CD1c-positive myeloid dendritic cell (primary cell): ENCODE measurements at regions not wholly inside any gene's neighbourhood (a gene's known extent, or its start where the extent isn't known, plus 50 kb on each side); places are given as distances from the start of the nearest gene placed in this dataset.

Experiments
- DNase-seq: peaks from one replicate; pipeline ENCODE4 v3.0.0-alpha.2; 2016; ENCODE audit errors: extremely low spot score

DNA sequence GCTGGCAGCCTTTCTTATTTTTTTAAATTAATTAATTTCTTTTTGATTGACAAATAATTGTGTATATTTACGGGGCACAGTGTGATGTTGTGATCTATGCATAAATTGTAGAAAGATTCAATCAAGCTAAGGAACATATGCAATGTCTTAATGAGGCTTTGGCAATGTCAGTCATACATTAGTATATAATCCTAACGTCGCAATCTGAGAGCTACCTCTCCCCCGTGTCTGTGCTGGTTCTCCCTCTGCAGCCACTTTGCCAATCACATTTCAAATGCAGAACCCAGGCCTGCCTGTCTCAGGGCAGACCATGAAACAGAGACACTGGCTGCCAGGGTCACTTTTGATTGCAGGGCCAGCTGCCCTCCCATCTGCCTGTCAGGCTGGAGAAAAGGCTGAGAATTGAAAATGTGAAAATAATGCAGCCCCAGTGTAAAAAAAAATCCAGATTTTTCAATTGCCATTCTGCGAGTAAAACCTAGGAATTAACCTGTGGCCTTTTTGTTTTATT, 56.3 kb downstream of the SLC24A2 start:
- no peak for DNase-seq

DNA sequence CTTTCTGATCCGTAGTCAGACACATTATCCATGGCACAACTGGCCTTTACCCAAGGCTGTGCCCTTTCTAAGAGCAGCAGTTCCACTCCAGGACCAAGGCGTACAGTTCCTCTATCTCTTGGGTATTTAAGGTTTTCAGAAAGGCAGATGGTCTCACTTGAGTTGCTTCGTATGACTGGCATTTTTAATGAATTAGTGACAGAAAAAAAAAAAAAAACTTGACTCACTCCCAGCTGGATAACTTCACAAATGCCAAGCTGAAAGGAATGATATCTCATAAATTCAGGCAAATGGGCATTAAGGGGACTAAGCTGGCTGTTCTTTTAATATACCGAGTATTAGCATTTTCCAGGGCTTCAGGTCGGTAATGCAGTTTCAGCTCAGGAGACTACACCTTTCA, 60.7 kb downstream of the SLC24A2 start:
- no peak for DNase-seq

- no peak for DNase-seq
Measured at GRCh38 chr9:19725970-19726369, 62.9 kb downstream of the SLC24A2 start.

- DNase-seq, result no peak
Measured at GRCh38 chr9:19720377-19720776, 68.5 kb downstream of the SLC24A2 start.

GRCh38 chr9:19703702-19704101, 85.1 kb downstream of the SLC24A2 start:
- DNase-seq, result no peak

GRCh38 chr9:19701991-19702390, 86.8 kb downstream of the SLC24A2 start:
- DNase-seq, result no peak

DNA sequence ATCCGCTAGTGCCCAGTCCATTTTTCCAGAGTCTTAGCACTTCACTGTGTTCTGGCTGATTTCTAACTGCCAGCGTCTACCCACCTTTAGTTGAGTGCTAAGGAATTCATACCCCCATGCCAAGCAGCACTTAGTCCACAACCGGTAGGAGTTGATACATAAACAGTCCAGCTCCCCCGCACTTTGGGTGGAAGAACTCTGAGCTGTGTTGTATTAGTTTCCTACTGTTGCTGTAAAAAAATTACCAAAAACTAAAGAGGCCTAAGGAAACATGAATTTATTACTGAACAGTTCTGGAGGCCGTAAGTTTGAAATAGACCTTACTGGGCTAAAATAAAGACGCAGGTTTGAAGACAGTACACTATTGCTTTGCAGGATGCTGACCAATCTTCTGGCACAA, 87.6 kb downstream of the SLC24A2 start:
- DNase-seq, result no peak

DNA sequence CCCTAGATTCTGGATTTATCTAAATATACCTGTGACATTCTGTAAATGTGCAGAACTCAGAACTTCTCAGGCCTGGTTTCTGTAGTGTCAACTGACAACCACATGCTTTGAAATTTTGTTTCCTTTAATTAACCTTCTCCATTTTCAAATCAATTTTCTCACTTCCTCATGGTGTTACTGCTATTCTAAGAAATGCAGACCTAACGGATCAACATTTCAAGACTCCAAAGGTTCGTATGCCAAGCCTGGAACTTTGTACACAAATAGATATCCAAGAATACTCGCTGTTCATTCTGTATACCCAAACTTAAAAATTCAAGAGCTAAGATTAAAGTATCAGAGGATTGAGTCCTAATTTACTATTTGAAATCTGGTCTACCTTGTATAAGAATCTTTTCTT, 88.1 kb downstream of the SLC24A2 start:
- no peak for DNase-seq

- DNase-seq, result no peak
Measured at GRCh38 chr9:19699756-19700155, 89.1 kb downstream of the SLC24A2 start.

GRCh38 chr9:19698960-19699359, 89.9 kb downstream of the SLC24A2 start:
- no peak for DNase-seq

GRCh38 chr9:19694601-19695000, 94.2 kb downstream of the SLC24A2 start:
- DNase-seq, result no peak

DNA sequence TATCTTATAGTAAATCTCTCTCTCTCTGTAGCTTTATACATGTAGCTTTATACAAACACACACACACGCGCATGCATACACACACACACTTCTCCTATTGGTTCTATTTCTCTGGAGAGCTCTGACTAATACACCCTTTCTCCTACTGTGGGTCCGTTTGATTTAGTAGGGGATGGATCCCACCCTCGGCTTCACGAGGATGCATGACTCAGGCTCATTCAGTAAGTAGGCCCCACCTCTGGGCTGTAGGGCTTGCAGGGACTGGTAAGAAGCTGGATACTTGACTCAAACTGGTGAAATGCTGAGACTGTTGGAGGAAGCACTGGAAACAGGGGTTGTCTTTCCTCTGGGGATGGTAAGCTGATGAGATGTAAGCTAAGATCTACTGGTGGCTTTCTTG, 98.7 kb downstream of the SLC24A2 start:
- DNase-seq, result no peak

DNA sequence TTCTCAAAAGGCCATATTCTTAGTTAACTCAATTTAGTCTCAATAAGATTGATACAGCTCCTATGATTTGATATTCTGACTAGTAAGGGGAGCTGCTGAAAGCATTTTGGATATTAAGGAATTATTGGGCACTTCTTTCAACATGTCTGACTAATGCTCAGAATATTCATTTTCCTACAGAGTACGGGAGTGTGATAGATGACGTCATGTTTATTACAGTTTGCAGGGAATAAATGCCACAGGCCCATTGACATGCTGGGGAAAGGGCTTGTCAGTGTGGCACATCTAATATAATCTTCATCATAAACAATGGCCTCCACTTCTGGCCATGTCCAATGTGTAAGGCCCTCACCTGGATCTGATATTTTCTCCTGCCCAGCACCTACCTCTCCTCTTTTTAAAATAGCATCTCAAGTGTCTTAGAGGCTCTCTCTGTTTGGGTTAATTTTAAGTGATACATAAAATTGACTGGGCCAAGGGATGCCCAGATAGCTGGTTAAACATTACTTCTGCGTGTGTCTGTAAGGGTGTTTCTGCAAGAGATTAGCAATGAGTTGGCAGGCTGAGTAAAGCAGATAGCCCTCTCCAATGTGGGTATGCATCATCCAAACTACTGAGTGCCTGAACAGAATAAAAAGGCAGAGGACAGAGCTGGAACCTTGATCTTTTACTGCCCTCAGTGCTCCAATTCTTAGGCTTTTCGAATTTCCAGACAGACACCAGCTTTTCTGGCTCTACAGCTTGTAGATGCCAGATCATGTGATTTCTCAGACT, 99.3 kb downstream of the SLC24A2 start:
- no peak for DNase-seq

- DNase-seq, result no peak
Measured at GRCh38 chr9:19683715-19684114, 105.1 kb downstream of the SLC24A2 start.

DNA sequence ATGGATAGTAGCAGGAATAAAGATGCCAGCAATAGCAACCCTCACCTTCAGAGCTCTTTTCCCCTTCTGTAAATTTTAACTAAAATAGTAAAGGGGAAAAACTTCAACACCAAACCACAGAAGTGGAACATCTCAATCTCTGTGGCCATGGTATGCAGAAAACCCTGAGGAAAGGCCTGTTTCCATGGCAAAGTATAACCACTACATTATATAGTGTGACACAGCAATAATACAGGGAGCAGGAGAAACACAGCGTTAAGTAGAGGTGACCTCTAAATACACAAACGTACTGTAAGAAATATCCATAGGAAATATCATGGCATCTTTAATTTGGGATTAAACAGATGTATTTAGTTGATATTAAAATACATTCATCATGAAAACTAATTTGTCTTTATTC, 106.4 kb downstream of the SLC24A2 start:
- DNase-seq, result no peak

DNA sequence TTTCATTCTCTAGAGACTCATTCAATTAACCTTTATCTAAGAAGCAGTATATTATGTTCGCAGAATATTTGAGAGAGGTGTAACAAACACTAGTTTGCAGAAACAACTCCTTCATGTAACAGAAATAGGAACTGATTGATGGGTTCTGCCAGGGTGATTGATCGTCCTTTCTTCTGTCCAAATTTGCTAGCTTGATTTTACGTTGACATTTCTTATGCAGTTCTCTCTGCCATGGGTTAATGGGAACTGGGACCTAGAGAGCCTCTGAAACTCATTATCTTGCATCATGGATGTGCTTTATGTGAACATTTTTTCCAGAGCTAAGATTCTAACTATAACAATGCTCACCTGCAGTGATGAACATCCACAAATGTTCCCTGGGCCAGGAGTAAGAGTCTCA, 107.0 kb downstream of the SLC24A2 start:
- DNase-seq, result no peak

GRCh38 chr9:19677924-19678323, 110.9 kb downstream of the SLC24A2 start:
- no peak for DNase-seq

GRCh38 chr9:19675492-19675891, 113.3 kb downstream of the SLC24A2 start:
- DNase-seq, result no peak

DNA sequence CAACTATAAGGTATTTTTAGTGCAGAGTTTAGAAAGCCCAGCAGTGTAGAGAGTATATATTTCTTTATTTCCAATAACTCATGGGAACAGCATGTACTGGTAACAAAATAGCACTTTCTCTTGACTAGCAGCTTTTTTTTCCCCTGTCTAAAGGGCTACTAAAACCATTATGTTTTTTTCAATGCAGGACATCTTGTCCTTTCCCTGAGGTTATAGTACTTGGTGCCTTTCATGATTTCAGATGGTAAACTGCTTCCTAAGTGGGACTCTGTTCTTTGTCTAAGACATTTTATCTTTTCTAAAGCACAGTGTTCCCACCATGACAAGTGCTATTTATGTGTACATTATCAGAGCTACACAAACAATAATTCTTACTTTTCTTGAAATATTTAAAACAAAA, 122.3 kb downstream of the SLC24A2 start:
- DNase-seq, result no peak

- no peak for DNase-seq
Measured at GRCh38 chr9:19665146-19665863, 123.5 kb downstream of the SLC24A2 start.

GRCh38 chr9:19663570-19663969, 125.3 kb downstream of the SLC24A2 start:
- no peak for DNase-seq

DNA sequence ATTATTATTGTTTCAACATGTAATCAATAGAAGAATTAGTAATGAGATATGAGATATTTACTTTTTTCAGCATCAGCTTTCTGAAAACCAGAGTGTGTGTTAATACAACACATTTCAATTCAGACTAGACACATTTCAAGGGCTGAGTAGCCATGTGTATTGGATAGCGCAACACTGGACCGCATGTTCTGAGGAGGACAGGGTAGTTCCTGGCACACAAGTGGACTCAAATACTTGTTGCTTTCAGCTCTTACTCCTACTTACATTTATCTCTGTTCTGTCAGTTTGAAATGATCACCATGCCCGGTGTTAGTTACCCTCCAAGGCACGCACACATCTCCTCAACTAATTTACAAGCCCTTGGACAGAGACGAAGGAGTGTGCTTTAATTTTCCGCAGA, 126.6 kb downstream of the SLC24A2 start:
- no peak for DNase-seq

GRCh38 chr9:19660019-19660418, 128.8 kb downstream of the SLC24A2 start:
- DNase-seq, result no peak
